GM21528 (cell line): ENCODE measurements at regions not wholly inside any gene's neighbourhood (a gene's known extent, or its start where the extent isn't known, plus 50 kb on each side); places are given as distances from the start of the nearest gene placed in this dataset.

Source experiments
- ATAC-seq: cut with Tn5 transposase; IDR thresholded peaks from one replicate; pipeline ENCODE4 v1.9.1; 2021; ENCODE audit warnings: mild to moderate bottlenecking, moderate library complexity; ENCODE audit not compliant: unreplicated experiment, low FRiP score

- no peak for ATAC-seq
These were observed 490.9 kb downstream of the SHISA9 start for GRCh38 chr16:13392341-13392740.

GRCh38 chr16:13393816-13394215, 492.4 kb downstream of the SHISA9 start:
- no peak for ATAC-seq

- no peak for ATAC-seq
These were observed 493.1 kb downstream of the SHISA9 start for GRCh38 chr16:13394488-13394887.

- no peak for ATAC-seq
These were observed 495.7 kb downstream of the SHISA9 start for GRCh38 chr16:13397126-13397525.

GRCh38 chr16:13401641-13402040, 500.2 kb downstream of the SHISA9 start:
- ATAC-seq: no peak

- no peak for ATAC-seq
These were observed 501.2 kb downstream of the SHISA9 start for GRCh38 chr16:13402601-13403000.

- ATAC-seq: no peak
These were observed 501.9 kb downstream of the SHISA9 start for GRCh38 chr16:13403326-13403725.

GRCh38 chr16:13414154-13414553, 505.8 kb upstream of the ERCC4 start:
- no peak for ATAC-seq

GRCh38 chr16:13419589-13419988, 500.4 kb upstream of the ERCC4 start:
- no peak for ATAC-seq

GRCh38 chr16:13421726-13422125, 498.2 kb upstream of the ERCC4 start:
- no peak for ATAC-seq

- no peak for ATAC-seq
These were observed 494.1 kb upstream of the ERCC4 start for GRCh38 chr16:13425836-13426235.

GRCh38 chr16:13426269-13426668, 493.7 kb upstream of the ERCC4 start:
- ATAC-seq: no peak

- ATAC-seq: no peak
These were observed 493.2 kb upstream of the ERCC4 start for GRCh38 chr16:13426736-13427135.

GRCh38 chr16:13427943-13428342, 492.0 kb upstream of the ERCC4 start:
- no peak for ATAC-seq

- ATAC-seq: no peak
These were observed 490.5 kb upstream of the ERCC4 start for GRCh38 chr16:13429416-13429815.

- ATAC-seq: no peak
These were observed 484.5 kb upstream of the ERCC4 start for GRCh38 chr16:13435415-13435814.

GRCh38 chr16:13435873-13436474, 484.0 kb upstream of the ERCC4 start:
- ATAC-seq: no peak

GRCh38 chr16:13436641-13437412, 483.1 kb upstream of the ERCC4 start:
- ATAC-seq: peak; percentile 70

- ATAC-seq: no peak
These were observed 482.6 kb upstream of the ERCC4 start for GRCh38 chr16:13437413-13437795.

- no peak for ATAC-seq
These were observed 481.9 kb upstream of the ERCC4 start for GRCh38 chr16:13438064-13438463.

- no peak for ATAC-seq
These were observed 480.2 kb upstream of the ERCC4 start for GRCh38 chr16:13439766-13440165.

- ATAC-seq: no peak
These were observed 478.3 kb upstream of the ERCC4 start for GRCh38 chr16:13441675-13442074.
